ENCODE measurements at regions not wholly inside any gene's neighbourhood (a gene's known extent, or its start where the extent isn't known, plus 50 kb on each side); places are given as distances from the start of the nearest gene placed in this dataset.

- TF ChIP-seq EZH2phosphoT487 (conservative IDR thresholded peaks at IDR 0.05; ENCODE audit: low read length) (no peak), CTCF (IDR thresholded peaks at IDR 0.05; ENCODE audit: insufficient read depth, low read length, poor library complexity, severe bottlenecking) (no peak)
- Histone ChIP-seq H2AFZ (ENCODE audit: low read depth, low read length, severe bottlenecking) (no peak overlapping the region), H3K9me2 (replicated peaks; ENCODE audit: insufficient read depth, low read length) (no peaks in the 10 kb centered on the region), H3K9ac (ENCODE audit: low read length) (no peak overlapping the region), H4K20me1 (ENCODE audit: low read depth, low read length) (no peaks in the 10 kb centered on the region), H3K4me3 (ENCODE audit: insufficient read depth, low read length, poor library complexity, severe bottlenecking) (no peak overlapping the region), H3F3A (ENCODE audit: insufficient read depth) (no peaks in the 10 kb centered on the region), H3K9me3 (ENCODE audit: insufficient read depth, low read length) (no peaks in the 10 kb centered on the region), H3K27ac (ENCODE audit: low read depth, low read length) (no peak overlapping the region), H3K79me2 (ENCODE audit: insufficient read depth, low read length) (no peaks in the 10 kb centered on the region), H3K36me3 (ENCODE audit: low read length) (no peaks in the 10 kb centered on the region), H3K4me2 (ENCODE audit: low read depth, low read length, poor library complexity, severe bottlenecking) (no peak overlapping the region), H3K27me3 (ENCODE audit: low read length) (no peaks in the 10 kb centered on the region)
These were observed 446.8 kb downstream of the CHL1 start for GRCh38 chr3:643376-643775.

GRCh38 chr3:655824-656223 is 437.0 kb upstream of the CNTN6 start:
- no peaks in the 10 kb centered on the region for H4K20me1 ChIP-seq (ENCODE audit: low read depth, low read length)
- no peaks in the 10 kb centered on the region for H3K9me2 ChIP-seq (replicated peaks; ENCODE audit: insufficient read depth, low read length)
- H3K9ac ChIP-seq (ENCODE audit: low read length) = no peak overlapping the region
- no peak for TF ChIP-seq CTCF (IDR thresholded peaks at IDR 0.05; ENCODE audit: insufficient read depth, low read length, poor library complexity, severe bottlenecking)
- TF ChIP-seq EZH2phosphoT487 (conservative IDR thresholded peaks at IDR 0.05; ENCODE audit: low read length) = no peak
- no peak overlapping the region for H3K4me2 ChIP-seq (ENCODE audit: low read depth, low read length, poor library complexity, severe bottlenecking)
- no peak overlapping the region for H3K27ac ChIP-seq (ENCODE audit: low read depth, low read length)
- H3K9me3 ChIP-seq (ENCODE audit: insufficient read depth, low read length) = no peaks in the 10 kb centered on the region
- no peak overlapping the region for H2AFZ ChIP-seq (ENCODE audit: low read depth, low read length, severe bottlenecking)
- H3K27me3 ChIP-seq (ENCODE audit: low read length) = no peaks in the 10 kb centered on the region
- H3K4me3 ChIP-seq (ENCODE audit: insufficient read depth, low read length, poor library complexity, severe bottlenecking) = no peak overlapping the region
- no peaks in the 10 kb centered on the region for H3K79me2 ChIP-seq (ENCODE audit: insufficient read depth, low read length)
- H3F3A ChIP-seq (ENCODE audit: insufficient read depth) = no peaks in the 10 kb centered on the region
- no peaks in the 10 kb centered on the region for H3K36me3 ChIP-seq (ENCODE audit: low read length)

- Histone ChIP-seq H3K4me3 (ENCODE audit: insufficient read depth, low read length, poor library complexity, severe bottlenecking) (no peak overlapping the region), H3K36me3 (ENCODE audit: low read length) (no peaks in the 10 kb centered on the region), H4K20me1 (ENCODE audit: low read depth, low read length) (no peaks in the 10 kb centered on the region), H3K9ac (ENCODE audit: low read length) (no peak overlapping the region), H3K9me3 (ENCODE audit: insufficient read depth, low read length) (no peaks in the 10 kb centered on the region), H3K27ac (ENCODE audit: low read depth, low read length) (no peak overlapping the region), H3K27me3 (ENCODE audit: low read length) (no peaks in the 10 kb centered on the region), H3K79me2 (ENCODE audit: insufficient read depth, low read length) (no peaks in the 10 kb centered on the region), H3K4me2 (ENCODE audit: low read depth, low read length, poor library complexity, severe bottlenecking) (no peak overlapping the region), H2AFZ (ENCODE audit: low read depth, low read length, severe bottlenecking) (no peak overlapping the region), H3F3A (ENCODE audit: insufficient read depth) (no peaks in the 10 kb centered on the region), H3K9me2 (replicated peaks; ENCODE audit: insufficient read depth, low read length) (no peaks in the 10 kb centered on the region)
- TF ChIP-seq EZH2phosphoT487 (conservative IDR thresholded peaks at IDR 0.05; ENCODE audit: low read length) (no peak), CTCF (IDR thresholded peaks at IDR 0.05; ENCODE audit: insufficient read depth, low read length, poor library complexity, severe bottlenecking) (no peak)
These were observed 431.5 kb upstream of the CNTN6 start for GRCh38 chr3:661356-661755.
